ENCODE measurements at regions not wholly inside any gene's neighbourhood (a gene's known extent, or its start where the extent isn't known, plus 50 kb on each side); places are given as distances from the start of the nearest gene placed in this dataset.
A peak's percentile ranks its signal among the peaks of the same experiment; 100 is the strongest.

- no peak overlapping the region for H3K4me3 ChIP-seq
- no peaks in the 10 kb centered on the region for H3K4me1 ChIP-seq
- TF ChIP-seq, protein P1, sequence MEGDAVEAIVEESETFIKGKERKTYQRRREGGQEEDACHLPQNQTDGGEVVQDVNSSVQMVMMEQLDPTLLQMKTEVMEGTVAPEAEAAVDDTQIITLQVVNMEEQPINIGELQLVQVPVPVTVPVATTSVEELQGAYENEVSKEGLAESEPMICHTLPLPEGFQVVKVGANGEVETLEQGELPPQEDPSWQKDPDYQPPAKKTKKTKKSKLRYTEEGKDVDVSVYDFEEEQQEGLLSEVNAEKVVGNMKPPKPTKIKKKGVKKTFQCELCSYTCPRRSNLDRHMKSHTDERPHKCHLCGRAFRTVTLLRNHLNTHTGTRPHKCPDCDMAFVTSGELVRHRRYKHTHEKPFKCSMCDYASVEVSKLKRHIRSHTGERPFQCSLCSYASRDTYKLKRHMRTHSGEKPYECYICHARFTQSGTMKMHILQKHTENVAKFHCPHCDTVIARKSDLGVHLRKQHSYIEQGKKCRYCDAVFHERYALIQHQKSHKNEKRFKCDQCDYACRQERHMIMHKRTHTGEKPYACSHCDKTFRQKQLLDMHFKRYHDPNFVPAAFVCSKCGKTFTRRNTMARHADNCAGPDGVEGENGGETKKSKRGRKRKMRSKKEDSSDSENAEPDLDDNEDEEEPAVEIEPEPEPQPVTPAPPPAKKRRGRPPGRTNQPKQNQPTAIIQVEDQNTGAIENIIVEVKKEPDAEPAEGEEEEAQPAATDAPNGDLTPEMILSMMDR (IDR thresholded peaks at IDR 0.05), result no peak
- no peak for TF ChIP-seq POLR2AphosphoS5 (IDR thresholded peaks at IDR 0.05)
- intact Hi-C loops (cut with DNase I; ENCODE audit: low total_unique reads), result no loop called here
- no peaks in the 10 kb centered on the region for H3K27me3 ChIP-seq
- no peak overlapping the region for H3K27ac ChIP-seq
- H3K36me3 ChIP-seq, result no peaks in the 10 kb centered on the region
- H3K9me3 ChIP-seq, result no peaks in the 10 kb centered on the region
- DNase-seq (ENCODE audit: low spot score in 2 of 2), result no peak
Measured at GRCh38 chr2:217222309-217222910, 362.5 kb upstream of the TNP1 start.

- Histone ChIP-seq H3K27me3 (no peaks in the 10 kb centered on the region), H3K4me1 (no peaks in the 10 kb centered on the region), H3K36me3 (no peaks in the 10 kb centered on the region), H3K27ac (peak overlapping the region in 1 of 2 donors; percentile 43), H3K9me3 (no peaks in the 10 kb centered on the region), H3K4me3 (no peak overlapping the region)
- no peak for DNase-seq (ENCODE audit: low spot score in 2 of 2)
- intact Hi-C loops (cut with DNase I; ENCODE audit: low total_unique reads), result no loop called here
- TF ChIP-seq, protein P1 (IDR thresholded peaks at IDR 0.05), result no peak
- TF ChIP-seq POLR2A (IDR thresholded peaks at IDR 0.05), result no peak
- TF ChIP-seq POLR2AphosphoS5 (IDR thresholded peaks at IDR 0.05), result no peak
Measured at GRCh38 chr2:217220228-217221013, 360.6 kb upstream of the TNP1 start.

DNA sequence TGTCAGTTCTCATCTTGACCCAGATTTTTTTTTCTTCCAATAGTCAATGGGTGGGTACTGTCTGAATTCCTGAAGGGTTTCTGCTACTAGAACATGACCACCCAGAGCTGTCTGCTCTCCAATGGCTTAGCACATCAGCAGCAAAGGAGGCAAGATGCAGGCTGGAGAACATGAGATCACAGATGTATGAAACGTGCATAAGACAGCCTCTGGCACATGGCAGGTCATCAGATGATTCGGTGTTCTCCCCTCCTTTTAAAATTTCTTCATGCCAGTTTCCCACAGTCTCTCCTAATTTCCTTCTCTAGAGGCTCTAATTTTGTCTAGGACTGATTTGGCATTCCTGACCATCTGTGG is 359.3 kb upstream of the TNP1 start:
- H3K27me3 ChIP-seq, result no peaks in the 10 kb centered on the region
- no peak overlapping the region for H3K27ac ChIP-seq
- H3K4me1 ChIP-seq, result no peaks in the 10 kb centered on the region
- no peak for DNase-seq (ENCODE audit: low spot score in 2 of 2)
- no peaks in the 10 kb centered on the region for H3K36me3 ChIP-seq
- TF ChIP-seq, protein P1 (IDR thresholded peaks at IDR 0.05), result no peak
- no peak for TF ChIP-seq POLR2A (IDR thresholded peaks at IDR 0.05)
- no peak overlapping the region for H3K4me3 ChIP-seq
- H3K9me3 ChIP-seq, result no peaks in the 10 kb centered on the region
- intact Hi-C loops (cut with DNase I; ENCODE audit: low total_unique reads), result no loop called here

DNA sequence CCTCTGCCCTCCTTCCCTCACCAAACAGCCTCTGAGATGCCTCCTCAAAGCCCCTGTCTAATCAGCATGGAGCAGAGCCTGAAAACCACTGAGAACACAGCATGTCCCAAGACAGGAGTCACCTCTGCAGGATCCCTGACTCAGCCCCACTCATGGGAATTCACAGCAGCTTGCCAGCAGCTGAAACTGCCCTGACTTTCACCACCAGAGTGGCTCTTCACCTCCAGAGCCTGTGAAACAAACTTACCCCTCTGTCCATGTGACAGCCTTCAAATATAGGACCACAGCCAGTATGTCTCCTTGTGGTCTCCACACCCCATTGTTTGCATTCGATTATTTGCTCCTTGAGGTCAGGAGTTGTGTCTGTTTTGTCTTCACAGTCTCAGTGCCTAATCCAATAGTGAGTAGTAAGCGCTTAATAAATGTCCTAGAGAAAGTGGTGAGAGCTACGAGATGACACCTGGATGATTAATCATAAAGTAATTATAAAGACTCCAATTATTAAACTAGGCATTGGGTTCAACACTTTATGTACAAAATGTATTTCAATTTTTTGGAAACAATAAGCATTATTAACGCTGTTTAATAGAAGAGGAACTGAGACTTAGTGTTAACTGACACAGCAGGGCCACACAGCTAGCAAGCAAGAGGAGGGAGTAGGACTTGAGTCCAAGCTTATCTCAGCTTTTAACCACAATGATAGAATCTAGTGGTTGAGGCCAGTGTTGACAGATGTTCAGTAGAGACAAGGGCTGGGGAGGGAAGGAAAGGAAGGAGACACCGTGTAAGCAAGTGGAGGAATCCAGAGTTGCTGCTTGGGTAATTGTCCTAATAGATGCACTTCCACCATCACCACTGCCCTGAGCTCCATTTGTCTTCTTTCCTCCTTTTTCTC is 358.7 kb upstream of the TNP1 start:
- H3K4me3 ChIP-seq, result no peak overlapping the region
- no peaks in the 10 kb centered on the region for H3K9me3 ChIP-seq
- H3K27ac ChIP-seq, result no peak overlapping the region
- no peaks in the 10 kb centered on the region for H3K4me1 ChIP-seq
- no peaks in the 10 kb centered on the region for H3K27me3 ChIP-seq
- intact Hi-C loops (cut with DNase I; ENCODE audit: low total_unique reads), result no loop called here
- no peak for DNase-seq (ENCODE audit: low spot score in 2 of 2)
- H3K36me3 ChIP-seq, result no peaks in the 10 kb centered on the region
- no peak for TF ChIP-seq POLR2AphosphoS5 (IDR thresholded peaks at IDR 0.05)
- no peak for TF ChIP-seq POLR2A (IDR thresholded peaks at IDR 0.05)
- TF ChIP-seq, protein P1 (IDR thresholded peaks at IDR 0.05), result no peak

GRCh38 chr2:217216982-217217381 is 357.1 kb upstream of the TNP1 start:
- no peak for DNase-seq (ENCODE audit: low spot score in 2 of 2)
- Histone ChIP-seq H3K4me1 (no peaks in the 10 kb centered on the region), H3K4me3 (no peak overlapping the region), H3K36me3 (no peaks in the 10 kb centered on the region), H3K27ac (no peak overlapping the region), H3K9me3 (no peaks in the 10 kb centered on the region), H3K27me3 (no peaks in the 10 kb centered on the region)
- intact Hi-C loops (cut with DNase I; ENCODE audit: low total_unique reads), result no loop called here
- TF ChIP-seq POLR2A (IDR thresholded peaks at IDR 0.05) (no peak), POLR2AphosphoS5 (IDR thresholded peaks at IDR 0.05) (no peak)
- TF ChIP-seq, protein P1 (IDR thresholded peaks at IDR 0.05), result no peak
